Natural killer cell treated with Interleukin-12 subunit alpha and Interleukin-12 subunit beta and Interleukin-15 and Interleukin-18, amount 100 ng/mL, for 72 hours (primary cell): ENCODE measurements at regions not wholly inside any gene's neighbourhood (a gene's known extent, or its start where the extent isn't known, plus 50 kb on each side); places are given as distances from the start of the nearest gene placed in this dataset.
"Not testable (repeated sequence)": the region's sequence is repeated elsewhere in the genome, so short reads cannot be mapped to it uniquely, and the experiment has no call there.

ENCODE experiments used
- ATAC-seq, 2 donors: fragments of 150-1000 bp; cut with Tn5 transposase in 1 of 2; sonication (Bioruptor Pico), chemical (Tn5 transposase) in 1 of 2; 2 replicates each; pipeline ENCODE4 v1.10.0; 2021
- DNase-seq: peaks from one replicate; pipeline ENCODE4 v3.0.0; 2022; ENCODE audit warnings: low spot score
- H3K27ac Mint-ChIP-seq, 2 donors: 1 replicate in 1 of 2; 2 replicates in 1 of 2; pipeline ENCODE4 v1.8.0; 2022; ENCODE audit warnings: mixed read lengths in 2 of 2, mild to moderate bottlenecking in 1 of 2, moderate library complexity in 1 of 2
- H3K27me3 Mint-ChIP-seq, 2 donors: 1 replicate in 1 of 2; 2 replicates in 1 of 2; pipeline ENCODE4 v1.8.0; 2022; ENCODE audit warnings: mixed read lengths in 2 of 2
- H3K36me3 Mint-ChIP-seq: one replicate; pipeline ENCODE4 v1.8.0; 2022; ENCODE audit warnings: mixed read lengths
- H3K4me1 Mint-ChIP-seq, 2 donors: 1 replicate in 1 of 2; 2 replicates in 1 of 2; pipeline ENCODE4 v1.8.0; 2022; ENCODE audit warnings: low read depth in 2 of 2, mixed read lengths in 2 of 2, mild to moderate bottlenecking in 1 of 2
- H3K4me3 Mint-ChIP-seq: one replicate; pipeline ENCODE4 v1.8.0; 2022; ENCODE audit warnings: mixed read lengths
- H3K9me3 Mint-ChIP-seq: 2 replicates; pipeline ENCODE4 v1.8.0; 2022; ENCODE audit warnings: mixed read lengths

DNA sequence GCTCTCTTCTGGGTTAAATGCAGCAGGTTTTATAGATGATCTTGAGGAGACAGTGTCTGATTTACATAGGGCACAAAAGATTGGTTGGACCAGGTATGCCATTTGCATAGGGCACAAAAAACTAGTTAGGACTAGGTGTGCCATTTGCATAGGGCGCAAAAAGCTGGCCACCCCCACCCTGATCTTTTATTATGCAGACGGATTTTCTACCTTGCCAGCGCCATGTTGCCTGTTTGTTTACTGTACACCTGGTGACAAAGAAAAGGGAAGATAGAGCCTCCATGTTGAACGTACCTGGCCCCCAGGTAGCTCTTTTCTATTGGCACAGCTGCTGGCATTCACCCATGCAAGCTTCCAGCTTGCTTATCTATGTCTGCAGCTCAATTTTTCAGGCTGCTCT, 790.4 kb downstream of the TTLL7 start:
- H3K9me3 Mint-ChIP-seq, H3K36me3 Mint-ChIP-seq: not testable (repeated sequence)

DNA sequence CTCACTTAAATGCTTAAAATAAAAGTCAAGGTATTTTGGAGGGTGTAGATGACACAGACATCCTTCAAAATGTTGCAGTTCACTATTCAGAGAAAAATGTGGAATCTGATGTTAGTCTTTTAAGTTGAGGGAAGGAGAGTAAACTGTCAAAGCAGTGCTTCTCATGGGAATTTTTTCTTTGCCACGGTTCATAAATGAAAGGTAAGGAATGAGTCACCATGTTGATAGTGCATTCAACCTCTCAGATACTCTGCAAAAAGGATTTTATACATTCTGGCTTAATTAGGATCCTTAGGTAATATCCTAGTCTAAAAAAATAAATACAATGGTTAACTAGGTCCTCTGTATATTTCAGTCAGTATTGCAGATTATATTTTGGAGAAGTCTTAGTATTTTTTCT, 804.3 kb downstream of the TTLL7 start:
- H3K36me3 Mint-ChIP-seq, H3K9me3 Mint-ChIP-seq, DNase-seq, ATAC-seq, H3K27me3 Mint-ChIP-seq, H3K4me1 Mint-ChIP-seq, H3K27ac Mint-ChIP-seq, H3K4me3 Mint-ChIP-seq: not testable (repeated sequence)

More for the DNA sequence above, 790.4 kb downstream of the TTLL7 start:
- not testable (repeated sequence) for H3K27me3 Mint-ChIP-seq, H3K4me1 Mint-ChIP-seq, ATAC-seq, H3K27ac Mint-ChIP-seq, H3K4me3 Mint-ChIP-seq, DNase-seq

DNA sequence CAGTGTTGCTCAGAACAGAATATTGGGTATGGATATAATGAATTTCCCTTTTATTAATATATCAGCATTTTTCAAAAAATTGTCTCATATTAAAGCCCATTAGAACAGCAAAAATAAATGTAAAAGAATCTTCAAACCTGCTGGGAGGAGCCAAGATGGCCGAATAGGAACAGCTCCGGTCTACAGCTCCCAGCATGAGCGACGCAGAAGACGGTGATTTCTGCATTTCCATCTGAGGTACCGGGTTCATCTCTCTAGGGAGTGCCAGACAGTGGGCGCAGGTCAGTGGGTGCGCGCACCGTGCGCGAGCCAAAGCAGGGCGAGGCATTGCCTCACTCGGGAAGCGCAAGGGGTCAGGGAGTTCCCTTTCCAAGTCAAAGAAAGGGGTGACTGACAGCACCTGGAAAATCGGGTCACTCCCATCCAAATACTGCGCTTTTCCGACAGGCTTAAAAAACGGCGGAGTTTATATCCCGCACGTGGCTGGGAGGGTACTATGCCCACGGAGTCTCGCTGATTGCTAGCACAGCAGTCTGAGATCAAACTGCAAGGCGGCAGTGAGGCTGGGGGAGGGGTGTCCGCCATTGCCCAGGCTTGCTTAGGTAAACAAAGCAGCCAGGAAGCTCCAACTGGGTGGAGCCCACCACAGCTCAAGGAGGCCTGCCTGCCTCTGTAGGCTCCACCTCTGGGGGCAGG, 816.8 kb downstream of the TTLL7 start:
- DNase-seq, H3K4me3 Mint-ChIP-seq, H3K4me1 Mint-ChIP-seq, H3K9me3 Mint-ChIP-seq, H3K27ac Mint-ChIP-seq, H3K27me3 Mint-ChIP-seq, H3K36me3 Mint-ChIP-seq, ATAC-seq: not testable (repeated sequence)

DNA sequence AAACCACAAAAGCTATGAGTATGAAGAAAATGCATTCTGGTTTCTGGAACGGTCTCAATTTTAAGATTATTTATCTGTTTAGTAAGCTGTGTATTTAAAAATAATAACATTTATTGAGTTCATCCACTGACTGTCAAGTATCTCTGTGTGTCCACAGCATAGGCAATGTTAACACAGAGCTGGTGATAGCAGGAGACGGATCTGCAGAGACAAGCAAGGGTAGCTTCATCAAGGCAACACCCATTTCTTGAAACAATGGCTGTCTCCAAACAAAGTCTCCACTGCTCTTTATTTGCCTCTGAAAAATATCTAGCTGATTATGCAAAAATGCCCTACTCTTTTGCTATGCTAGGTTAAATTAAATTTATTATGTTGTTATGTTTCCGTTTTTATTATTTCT, 818.3 kb downstream of the TTLL7 start:
- not testable (repeated sequence) for H3K4me1 Mint-ChIP-seq

DNA sequence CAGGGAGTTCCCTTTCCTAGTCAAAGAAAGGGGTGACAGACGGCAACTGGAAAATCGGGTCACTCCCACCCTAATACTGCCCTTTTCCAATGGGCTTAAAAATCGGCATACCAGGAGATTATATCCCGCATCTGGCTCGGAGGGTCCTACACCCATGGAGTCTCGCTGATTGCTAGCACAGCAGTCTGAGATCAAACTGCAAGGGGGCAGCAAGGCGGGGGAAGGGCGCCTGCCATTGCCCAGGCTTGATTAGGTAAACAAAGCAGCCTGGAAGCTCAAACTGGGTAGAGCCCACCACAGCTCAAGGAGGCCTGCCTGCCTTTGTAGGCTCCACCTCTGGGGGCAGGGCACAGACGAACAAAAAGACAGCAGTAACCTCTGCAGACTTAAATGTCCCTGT, 831.3 kb downstream of the TTLL7 start:
- not testable (repeated sequence) for H3K9me3 Mint-ChIP-seq, ATAC-seq, H3K27me3 Mint-ChIP-seq, H3K36me3 Mint-ChIP-seq, H3K4me1 Mint-ChIP-seq, H3K27ac Mint-ChIP-seq, H3K4me3 Mint-ChIP-seq, DNase-seq

More for the DNA sequence above, 818.3 kb downstream of the TTLL7 start:
- H3K9me3 Mint-ChIP-seq, H3K27ac Mint-ChIP-seq, H3K4me3 Mint-ChIP-seq, H3K36me3 Mint-ChIP-seq, ATAC-seq, DNase-seq, H3K27me3 Mint-ChIP-seq: not testable (repeated sequence)

DNA sequence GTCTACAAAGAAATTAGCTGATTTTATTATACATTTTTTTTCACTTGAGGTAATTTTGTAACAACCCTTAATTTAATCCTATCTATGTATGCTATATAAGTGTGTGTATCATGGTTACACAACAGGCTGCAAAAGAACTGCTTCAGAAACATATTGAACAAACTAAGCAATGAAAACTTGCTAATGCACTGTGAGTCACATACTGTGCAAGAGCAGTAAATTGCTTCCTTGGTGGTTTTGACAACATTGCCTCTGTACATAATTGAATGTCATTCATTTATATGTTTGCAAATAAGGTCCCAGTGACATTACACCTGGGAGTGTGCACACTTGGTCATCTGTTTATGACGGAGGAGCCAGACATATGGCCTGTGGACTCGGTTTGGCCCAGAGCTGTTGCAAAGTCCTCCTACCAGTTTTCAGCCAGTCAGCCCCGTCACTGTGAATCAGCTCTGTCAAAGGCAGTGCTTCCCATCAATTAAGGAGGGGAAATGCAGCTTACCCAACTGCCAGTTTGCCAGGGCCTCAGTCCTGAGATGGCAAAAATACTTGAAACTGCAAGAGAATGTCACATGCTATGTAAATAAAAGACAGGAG, 835.0 kb downstream of the TTLL7 start:
- not testable (repeated sequence) for H3K9me3 Mint-ChIP-seq

DNA sequence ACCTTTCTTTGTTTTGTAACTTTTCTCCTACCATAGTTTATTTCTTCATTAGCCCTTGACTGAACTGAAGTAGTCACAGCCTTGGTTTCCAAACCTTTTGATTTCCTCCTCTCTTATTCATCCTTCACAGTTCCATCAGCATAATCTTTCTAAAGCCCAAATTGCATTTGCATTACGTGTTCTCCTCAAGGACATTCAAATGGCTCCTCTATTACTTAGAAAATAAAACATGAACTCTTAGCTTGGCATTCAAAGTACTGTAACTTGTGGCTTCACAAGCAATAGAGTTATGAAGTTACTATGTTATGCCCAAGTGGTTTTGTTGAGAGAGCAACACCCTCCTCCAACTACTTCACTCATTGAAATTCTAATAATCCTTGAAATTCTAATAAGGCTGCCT, 840.0 kb downstream of the TTLL7 start:
- not testable (repeated sequence) for H3K36me3 Mint-ChIP-seq, H3K4me3 Mint-ChIP-seq, H3K9me3 Mint-ChIP-seq, DNase-seq, H3K27me3 Mint-ChIP-seq, H3K4me1 Mint-ChIP-seq, ATAC-seq, H3K27ac Mint-ChIP-seq

More for the DNA sequence above, 835.0 kb downstream of the TTLL7 start:
- ATAC-seq, H3K4me3 Mint-ChIP-seq, H3K27me3 Mint-ChIP-seq, DNase-seq, H3K36me3 Mint-ChIP-seq, H3K27ac Mint-ChIP-seq, H3K4me1 Mint-ChIP-seq: not testable (repeated sequence)

DNA sequence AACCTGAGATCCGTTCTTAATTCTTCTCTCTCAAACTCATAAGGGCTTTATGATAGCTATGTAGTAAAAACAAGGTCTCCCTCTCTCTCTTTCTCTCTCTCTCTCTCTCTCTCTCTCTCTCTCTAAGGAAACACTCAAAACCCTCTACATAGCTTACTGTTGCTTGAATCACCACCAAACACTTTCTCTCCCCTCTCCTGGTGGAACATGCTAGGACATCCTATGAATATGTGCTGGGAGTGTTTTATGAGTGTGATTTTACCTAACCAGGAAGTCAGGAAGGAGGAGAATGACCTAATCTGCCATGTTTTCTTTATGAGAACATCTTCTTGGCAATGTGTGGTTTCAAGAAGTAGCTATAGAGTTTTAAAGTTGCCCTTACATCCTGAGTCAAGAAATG, 844.6 kb downstream of the TTLL7 start:
- not testable (repeated sequence) for H3K27me3 Mint-ChIP-seq, H3K36me3 Mint-ChIP-seq, ATAC-seq, H3K27ac Mint-ChIP-seq, H3K4me3 Mint-ChIP-seq, H3K9me3 Mint-ChIP-seq, H3K4me1 Mint-ChIP-seq, DNase-seq

DNA sequence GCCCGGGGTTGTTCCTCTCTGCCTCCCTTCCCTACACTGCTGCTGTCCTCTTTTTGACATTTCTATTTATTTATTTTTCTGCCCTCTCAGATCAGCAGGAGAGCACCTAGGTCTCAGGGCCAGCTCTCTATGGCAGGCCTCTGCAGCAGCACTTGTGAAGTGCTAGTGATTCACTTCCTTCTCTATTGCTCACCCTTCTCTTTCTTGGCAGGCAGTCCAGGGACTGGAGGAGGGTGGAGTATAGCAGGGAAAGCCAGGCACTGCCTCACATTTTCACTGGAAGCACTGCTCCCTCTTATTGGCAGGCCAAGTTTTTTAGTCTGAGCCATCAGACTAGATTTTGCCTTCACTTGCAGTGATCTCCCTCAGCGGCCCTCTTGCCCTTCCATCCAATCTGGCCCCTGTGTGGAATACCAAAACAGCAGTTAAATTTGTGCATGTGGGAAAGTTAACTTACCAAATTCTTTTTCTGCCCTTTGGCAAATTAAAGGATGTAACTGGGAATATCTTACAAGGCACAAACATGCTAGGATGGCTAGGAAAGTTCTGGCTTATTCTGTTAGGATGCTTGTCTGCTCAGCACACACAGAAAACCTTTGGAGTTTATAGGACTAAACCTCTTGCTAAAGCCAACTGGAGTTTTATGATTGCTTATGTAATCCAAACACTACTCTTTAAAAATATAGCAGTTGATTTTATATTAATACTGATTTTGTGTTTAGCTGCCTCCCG, 847.6 kb downstream of the TTLL7 start:
- H3K4me1 Mint-ChIP-seq, ATAC-seq, DNase-seq, H3K9me3 Mint-ChIP-seq, H3K36me3 Mint-ChIP-seq, H3K4me3 Mint-ChIP-seq, H3K27ac Mint-ChIP-seq, H3K27me3 Mint-ChIP-seq: not testable (repeated sequence)

DNA sequence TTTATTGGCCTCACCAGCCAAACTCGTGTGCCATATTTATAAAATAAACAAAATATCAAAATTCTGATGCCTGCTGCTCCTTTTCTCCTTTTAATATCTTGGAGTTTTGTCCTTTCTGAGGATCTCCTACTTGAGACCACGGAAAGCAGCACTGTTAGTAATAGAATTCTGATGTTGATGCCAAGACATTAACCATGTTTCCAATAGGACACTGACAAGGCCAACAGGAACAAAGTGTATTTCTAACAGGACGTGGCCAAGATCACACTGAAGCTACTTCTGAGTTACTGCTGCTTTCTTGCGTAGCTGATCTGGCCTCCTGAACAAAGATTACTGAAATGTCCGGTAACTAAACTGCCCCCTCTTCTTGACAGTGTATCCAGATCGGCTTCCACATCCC, 848.5 kb downstream of the TTLL7 start:
- not testable (repeated sequence) for H3K27ac Mint-ChIP-seq, H3K9me3 Mint-ChIP-seq, DNase-seq, H3K27me3 Mint-ChIP-seq, H3K36me3 Mint-ChIP-seq, ATAC-seq, H3K4me3 Mint-ChIP-seq, H3K4me1 Mint-ChIP-seq

DNA sequence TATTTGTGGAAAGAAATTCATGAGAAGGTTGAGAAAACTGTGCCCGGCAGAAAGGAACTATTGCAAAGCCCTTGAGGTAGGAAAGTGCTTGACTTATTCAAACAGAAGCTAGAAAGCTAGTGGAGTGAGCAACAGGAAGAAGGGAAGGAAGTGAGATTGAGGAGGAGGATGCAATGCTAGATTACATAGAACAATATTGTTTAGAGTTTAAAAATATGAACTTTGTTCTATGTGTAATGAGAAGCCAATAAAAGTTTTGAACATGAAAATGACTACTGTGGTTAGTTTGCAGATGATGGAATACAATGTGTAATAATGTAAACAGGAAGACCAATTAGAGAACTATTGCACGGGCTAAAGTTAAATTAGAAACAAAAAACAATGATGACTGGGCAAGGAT, 853.1 kb downstream of the TTLL7 start:
- H3K4me1 Mint-ChIP-seq, H3K27me3 Mint-ChIP-seq, ATAC-seq, H3K36me3 Mint-ChIP-seq, H3K4me3 Mint-ChIP-seq, H3K27ac Mint-ChIP-seq, H3K9me3 Mint-ChIP-seq, DNase-seq: not testable (repeated sequence)

DNA sequence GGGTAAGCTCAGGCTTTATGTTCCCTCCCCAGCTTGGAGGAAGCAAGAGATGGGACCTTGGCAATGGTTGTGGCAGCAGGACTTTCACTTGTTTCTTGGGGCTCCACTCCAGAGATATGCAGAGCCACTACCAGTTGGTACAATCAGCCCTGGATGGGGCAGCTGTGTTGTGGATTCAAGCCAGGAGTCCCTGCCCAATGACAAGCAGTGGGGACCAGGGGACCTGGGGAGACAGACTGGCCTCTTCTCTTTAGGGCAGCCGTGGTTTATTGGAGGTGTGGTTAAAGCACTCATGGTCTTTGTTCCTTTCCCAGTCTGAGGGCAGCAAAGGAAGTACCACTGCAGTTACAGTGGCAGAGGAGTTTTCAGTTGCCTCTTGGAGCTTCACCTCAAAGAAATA, 856.1 kb downstream of the TTLL7 start:
- H3K4me1 Mint-ChIP-seq, H3K36me3 Mint-ChIP-seq, H3K27ac Mint-ChIP-seq, H3K27me3 Mint-ChIP-seq, ATAC-seq, H3K4me3 Mint-ChIP-seq, DNase-seq: not testable (repeated sequence)
- peaks cover 11% of the 10 kb centered on the region for H3K9me3 Mint-ChIP-seq

DNA sequence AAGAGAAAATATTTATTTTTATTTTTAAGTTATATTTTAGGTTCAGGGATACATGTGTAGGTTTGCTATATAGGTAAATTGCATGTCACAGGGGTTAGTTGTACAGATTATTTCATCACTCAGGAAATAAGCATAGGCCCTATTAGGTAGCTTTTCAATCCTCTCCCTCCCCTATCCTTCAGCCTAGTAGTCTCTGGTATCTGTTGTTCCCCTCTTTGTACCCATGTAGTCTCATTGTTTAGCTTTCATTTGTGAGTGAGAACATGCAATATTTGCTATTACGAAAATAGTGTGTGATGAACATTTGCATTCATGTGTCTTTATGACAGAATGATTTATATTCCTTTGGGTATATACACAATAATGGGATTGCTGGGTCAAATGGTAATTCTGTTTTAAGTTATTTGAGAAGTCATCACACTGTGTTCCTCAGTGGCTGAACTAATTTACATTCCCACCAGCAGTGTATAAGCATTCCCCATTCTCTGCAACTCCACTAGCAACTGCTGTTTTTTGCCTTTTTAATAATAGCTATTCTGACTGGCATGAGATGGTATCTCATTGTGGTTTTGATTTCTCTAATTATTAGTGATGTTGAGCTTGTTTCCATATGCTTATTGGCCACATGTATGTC, 863.3 kb downstream of the TTLL7 start:
- H3K4me1 Mint-ChIP-seq, DNase-seq, H3K27me3 Mint-ChIP-seq, ATAC-seq, H3K27ac Mint-ChIP-seq, H3K9me3 Mint-ChIP-seq, H3K4me3 Mint-ChIP-seq, H3K36me3 Mint-ChIP-seq: not testable (repeated sequence)
